GM21529 (cell line): ENCODE measurements at regions not wholly inside any gene's neighbourhood (a gene's known extent, or its start where the extent isn't known, plus 50 kb on each side); places are given as distances from the start of the nearest gene placed in this dataset.

Source experiments
- ATAC-seq: cut with Tn5 transposase; IDR thresholded peaks from one replicate; pipeline ENCODE4 v1.9.1; 2021; ENCODE audit not compliant: unreplicated experiment

- ATAC-seq: no peak
Measured at GRCh38 chr4:27181693-27182092, 321.1 kb downstream of the STIM2 start.

DNA sequence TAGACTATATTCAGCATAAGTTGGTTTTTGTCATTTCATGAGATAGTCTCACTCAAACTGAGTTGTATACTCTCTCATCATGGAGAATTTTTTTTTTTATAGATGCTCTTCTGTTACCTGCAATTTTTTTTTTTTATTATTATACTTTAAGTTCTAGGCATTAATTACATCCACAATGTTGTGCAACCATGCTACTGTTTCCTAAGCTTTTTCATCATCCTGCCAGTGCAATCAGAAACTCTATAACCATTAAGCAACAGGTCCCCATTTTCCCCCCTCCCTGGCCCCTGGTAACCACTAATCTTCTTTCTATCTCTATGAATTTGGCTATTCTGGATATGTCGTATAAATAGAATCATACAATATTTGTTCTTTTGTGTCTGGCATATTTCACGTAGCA lies 321.6 kb downstream of the STIM2 start:
- no peak for ATAC-seq

DNA sequence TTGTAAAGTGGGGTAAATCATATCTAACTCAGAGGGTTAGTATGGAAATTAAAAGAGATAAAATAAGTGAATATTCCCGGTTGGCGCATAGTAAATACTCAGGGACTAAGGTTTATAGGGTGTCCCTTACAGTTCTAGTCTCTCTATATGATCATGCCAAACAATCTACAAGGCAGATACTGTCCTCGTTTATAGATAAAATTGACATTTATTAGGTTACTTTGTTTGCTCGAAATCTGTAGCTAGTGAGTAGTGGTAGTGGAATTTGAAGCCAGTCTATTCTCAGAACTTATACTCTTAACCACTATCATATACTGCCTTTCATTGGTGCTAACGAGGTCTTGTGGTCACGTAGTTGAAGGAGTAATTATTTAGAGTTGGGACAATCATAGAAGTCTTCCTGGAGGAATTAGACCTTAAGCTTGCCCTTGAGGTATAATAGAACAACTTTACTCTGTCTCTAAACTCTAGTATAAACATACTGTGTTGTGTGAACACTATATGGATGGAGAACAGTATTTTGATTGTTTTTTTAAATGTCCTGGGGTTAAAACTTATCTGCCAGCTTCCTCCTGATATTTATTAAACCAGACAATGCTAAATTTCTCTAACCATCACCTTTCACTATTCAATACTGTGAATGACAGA lies 324.0 kb downstream of the STIM2 start:
- no peak for ATAC-seq

GRCh38 chr4:27186710-27187109 lies 326.1 kb downstream of the STIM2 start:
- ATAC-seq: no peak

DNA sequence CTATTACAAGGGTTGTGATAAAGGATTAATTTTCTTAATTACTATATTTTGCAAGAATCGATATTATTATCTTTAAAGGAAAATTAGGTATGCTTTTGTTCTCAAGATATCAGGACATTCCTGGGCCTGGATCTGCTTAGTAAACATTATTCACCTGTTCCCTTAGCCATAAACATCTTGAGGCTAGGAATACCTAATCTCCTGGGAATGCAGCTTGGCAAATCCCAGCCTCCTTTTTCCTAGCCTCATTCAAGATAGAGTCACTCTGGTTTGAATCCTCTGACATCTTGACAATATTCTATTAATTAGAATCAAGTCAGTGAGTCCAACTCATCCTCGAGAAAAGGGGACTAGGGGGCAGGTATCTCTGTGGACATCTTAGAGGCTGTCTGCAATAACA lies 327.1 kb downstream of the STIM2 start:
- no peak for ATAC-seq

DNA sequence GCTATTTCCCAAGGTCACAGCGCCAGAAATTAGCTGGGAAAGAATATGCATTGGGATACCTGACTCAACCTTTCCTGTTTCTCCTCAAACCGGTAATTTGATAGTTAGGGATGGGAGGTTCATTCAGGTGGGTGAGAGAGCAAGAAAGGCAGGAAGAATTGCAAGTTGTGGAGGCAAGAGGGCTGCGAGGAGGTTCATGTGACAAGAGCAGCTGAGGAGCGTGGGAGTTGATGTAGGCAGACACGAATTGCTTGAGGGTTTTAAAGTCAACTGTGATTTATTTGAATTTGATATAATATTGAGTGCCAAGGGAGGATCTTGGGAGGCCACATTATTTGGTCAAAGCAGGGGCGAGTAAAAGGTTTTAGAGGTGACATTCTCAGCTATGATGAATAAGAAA lies 329.0 kb downstream of the STIM2 start:
- no peak for ATAC-seq

GRCh38 chr4:27191592-27191991 lies 331.0 kb downstream of the STIM2 start:
- no peak for ATAC-seq

DNA sequence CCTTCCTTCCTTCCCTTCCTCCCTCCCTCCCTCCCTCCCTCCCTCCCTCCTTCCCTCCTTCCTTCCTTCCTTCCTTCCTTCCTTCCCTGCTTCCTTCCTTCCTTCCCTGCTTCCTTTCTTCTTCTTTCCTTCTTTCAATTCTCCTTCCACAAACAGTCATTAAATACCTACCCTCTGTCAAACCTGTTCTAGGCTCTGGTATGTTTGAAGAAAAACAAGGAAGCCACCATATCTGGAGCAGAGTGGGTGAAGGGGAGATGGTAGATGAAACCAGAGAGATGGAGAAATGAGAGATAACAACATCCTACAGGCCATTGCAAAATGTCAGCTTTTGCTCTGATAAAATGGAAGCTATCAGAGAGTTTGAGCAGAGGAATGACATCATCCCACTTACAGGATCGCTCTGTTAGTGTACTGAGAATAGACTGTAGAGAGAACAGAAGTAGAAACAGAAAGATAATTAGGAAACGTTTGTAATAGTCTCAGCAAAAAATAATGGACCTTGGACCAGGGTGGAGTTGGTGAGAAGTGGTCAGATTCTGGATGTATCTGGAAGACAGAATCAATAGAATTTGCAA lies 334.0 kb downstream of the STIM2 start:
- ATAC-seq: no peak

DNA sequence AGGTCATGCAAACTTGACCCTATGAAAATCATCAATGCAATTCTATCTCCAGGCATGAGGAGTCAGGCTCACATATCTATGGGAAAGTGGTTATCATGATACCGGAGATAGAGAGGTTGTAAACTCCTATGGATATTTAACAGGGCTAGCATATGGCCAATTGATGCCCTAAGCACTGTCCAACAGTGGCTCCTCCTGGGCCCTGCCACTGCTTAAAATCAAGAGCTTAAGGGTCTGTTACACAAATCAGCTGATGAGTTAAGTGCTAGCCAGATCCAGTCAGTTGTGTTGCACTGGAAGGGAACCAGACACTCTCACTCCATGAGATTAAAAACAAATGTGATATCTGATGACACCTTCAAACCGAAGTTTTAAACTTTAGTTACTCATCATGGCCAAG lies 337.6 kb downstream of the STIM2 start:
- ATAC-seq: no peak

- ATAC-seq: no peak
Measured at GRCh38 chr4:27198971-27199370, 338.3 kb downstream of the STIM2 start.

DNA sequence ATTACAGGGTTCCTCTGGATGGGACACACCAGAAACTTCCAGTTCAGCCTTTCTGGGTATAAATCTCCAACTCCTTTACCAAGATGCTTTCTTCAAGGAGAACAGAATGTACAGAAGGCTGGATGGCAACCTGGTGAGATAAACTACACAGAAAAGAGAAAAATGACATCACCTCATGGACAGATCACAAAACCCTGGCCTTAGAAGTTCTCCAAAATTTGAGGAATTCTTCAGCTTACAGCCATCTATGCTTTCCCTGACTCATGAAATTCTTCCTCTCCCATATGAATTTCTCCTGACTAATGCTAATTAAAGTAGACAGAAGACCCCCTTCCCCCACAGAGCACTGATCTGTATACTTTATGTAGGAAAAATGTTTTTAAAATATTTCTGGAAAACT lies 345.4 kb downstream of the STIM2 start:
- ATAC-seq: no peak

DNA sequence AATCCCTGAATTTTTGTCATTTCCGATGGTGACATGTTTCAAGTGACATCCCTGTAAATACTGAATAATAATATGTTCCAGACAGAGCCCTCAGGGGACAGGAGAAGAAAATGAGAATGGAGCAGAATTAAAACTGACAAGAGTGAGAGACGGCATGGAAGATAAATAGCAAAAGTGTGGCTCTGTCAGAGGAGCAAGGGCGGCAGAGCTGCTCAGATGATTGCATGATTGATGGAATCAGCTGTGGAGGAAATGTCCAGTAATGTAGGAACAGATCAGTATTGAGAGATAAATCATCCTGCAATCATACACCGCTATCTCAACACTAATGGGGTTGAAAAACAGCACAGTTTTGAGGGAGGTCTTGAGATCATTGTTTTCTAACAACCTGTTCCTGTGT lies 350.3 kb downstream of the STIM2 start:
- no peak for ATAC-seq

DNA sequence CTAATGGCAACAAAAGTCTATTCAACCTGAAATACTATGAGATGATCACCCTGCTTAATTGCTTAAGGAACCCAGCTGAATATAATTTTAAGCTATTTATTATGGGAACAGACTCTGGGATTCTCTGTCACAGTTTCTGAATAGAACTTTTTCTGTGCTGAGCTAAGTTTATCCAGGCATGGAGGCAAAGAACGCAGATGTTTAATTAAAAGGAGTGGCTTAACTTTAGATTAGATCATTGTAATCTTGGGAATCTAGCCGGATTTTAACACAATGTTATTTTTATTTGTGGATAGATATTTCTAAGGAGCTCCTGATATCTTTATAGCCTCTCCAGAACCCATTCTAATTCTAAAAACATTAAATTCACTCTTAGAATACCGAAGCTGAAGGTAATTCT lies 353.4 kb downstream of the STIM2 start:
- no peak for ATAC-seq

DNA sequence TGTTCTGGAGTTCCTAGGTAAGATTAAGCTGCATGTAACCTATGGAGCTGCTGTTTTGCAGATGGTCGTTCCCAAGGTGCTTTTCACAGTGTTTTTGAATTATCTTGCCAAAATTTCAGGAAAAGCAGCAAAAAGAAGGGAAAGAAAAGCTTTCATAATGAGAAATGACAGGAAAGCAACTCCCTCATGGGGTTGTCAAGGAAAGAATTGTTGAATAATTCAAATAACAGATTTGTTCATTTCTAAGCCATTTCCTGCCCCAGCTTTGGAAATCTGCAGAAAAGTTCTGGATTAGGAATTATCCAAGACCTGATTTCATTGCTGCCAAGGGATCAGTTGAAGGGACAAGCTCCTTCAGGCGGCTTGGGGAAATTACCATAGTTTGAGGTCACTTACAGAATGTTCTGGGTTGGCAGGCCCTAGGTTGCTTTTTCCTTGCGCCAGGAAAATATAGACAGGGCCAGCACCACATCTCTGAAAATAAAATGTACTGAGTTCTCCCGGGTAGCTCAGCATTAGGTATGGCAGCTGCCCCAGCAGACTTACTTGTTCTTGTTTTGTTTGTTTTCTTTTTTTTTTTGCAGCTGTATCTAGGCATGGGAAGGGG lies 354.7 kb downstream of the STIM2 start:
- ATAC-seq: no peak

- no peak for ATAC-seq
Measured at GRCh38 chr4:27217261-27217769, 356.7 kb downstream of the STIM2 start.

- ATAC-seq: no peak
Measured at GRCh38 chr4:27218013-27218412, 357.4 kb downstream of the STIM2 start.

GRCh38 chr4:27223326-27223725 lies 362.7 kb downstream of the STIM2 start:
- ATAC-seq: no peak

DNA sequence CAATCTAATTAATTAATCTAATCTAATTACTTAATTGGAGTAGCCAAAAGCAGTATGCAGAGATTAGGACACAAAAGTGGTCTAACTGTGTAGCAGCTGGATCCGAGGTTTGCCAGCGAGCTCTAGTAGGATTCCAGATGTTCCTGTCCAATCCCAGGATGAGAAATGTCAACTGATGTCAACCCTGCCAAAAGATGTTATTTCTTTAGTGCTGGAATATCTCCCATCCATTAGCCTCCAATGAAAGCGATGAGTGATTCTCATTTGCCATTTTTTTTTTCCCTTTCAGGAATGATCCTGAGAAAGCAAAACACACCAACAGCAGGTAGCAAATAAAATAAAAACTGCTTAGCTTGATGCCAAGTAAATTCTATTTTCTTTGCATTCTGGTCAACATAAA lies 372.9 kb downstream of the STIM2 start:
- ATAC-seq: no peak

- ATAC-seq: no peak
Measured at GRCh38 chr4:27234306-27234899, 373.8 kb downstream of the STIM2 start.

DNA sequence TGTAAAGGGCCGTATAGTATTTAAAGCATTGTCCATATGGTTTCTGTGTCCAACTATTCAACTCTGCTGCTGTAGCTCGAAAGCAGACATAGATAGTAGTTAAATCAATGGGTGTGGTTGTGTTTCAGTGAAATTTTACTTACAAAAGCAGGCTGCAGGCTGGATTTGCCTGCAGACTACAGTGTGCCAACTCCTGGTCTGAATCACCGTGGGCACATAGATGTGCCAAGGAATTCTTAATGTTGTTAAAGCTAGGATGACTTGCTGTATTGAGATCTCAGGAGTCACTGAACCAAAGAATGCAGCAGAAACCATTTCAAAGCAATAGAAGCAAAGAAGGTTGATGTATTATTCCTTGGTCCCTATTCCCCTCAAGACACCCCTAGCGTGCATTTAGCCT lies 379.0 kb downstream of the STIM2 start:
- no peak for ATAC-seq

GRCh38 chr4:27242217-27242616 lies 381.6 kb downstream of the STIM2 start:
- no peak for ATAC-seq

- ATAC-seq: no peak
Measured at GRCh38 chr4:27245216-27245615, 384.6 kb downstream of the STIM2 start.
